Non-pigmented ciliary epithelial cell (primary cell): ENCODE measurements at regions not wholly inside any gene's neighbourhood (a gene's known extent, or its start where the extent isn't known, plus 50 kb on each side); places are given as distances from the start of the nearest gene placed in this dataset.

Source experiments
- DNase-seq: peaks from one replicate; pipeline ENCODE4 v3.0.0-alpha.2; 2010; ENCODE audit warnings: low read depth

DNA sequence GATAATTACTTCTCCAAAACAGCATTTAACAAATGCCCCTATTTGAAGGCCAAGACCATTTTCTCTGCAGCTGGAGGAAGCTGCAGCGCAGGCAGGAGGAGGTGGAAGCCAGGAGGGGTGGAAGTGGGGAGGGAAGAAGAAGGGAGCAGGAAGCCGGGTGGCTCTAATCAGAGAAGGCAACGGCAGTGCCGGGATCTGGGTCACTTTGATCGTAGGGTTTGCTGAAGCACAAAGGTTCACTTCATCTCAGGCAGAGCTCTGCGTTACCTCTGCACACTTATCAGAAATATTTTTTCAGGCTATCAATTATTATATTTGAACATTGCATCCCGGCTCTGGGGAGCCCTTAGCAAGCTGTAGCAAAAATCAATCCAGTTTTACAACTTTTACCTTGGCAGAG, 315.8 kb upstream of the POU3F3 start:
- no peak for DNase-seq

DNA sequence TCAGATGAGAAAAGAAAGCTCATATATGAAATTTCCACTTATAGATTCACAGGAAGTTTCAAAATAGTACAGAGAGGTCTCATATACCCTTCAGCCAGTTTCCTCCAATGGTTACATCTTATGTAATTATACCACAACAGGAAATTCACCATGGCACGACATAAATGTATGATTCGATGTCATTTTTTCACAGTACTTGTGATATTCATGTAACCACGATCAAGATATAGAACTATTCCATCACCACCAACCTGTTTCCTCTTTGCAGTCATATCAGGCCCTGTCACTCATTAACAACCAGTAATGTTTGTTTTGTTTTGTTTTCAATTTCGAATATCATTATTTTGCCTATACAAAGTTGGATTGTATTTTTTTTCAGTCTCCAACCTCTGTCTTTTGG, 314.3 kb upstream of the POU3F3 start:
- DNase-seq, result no peak

DNA sequence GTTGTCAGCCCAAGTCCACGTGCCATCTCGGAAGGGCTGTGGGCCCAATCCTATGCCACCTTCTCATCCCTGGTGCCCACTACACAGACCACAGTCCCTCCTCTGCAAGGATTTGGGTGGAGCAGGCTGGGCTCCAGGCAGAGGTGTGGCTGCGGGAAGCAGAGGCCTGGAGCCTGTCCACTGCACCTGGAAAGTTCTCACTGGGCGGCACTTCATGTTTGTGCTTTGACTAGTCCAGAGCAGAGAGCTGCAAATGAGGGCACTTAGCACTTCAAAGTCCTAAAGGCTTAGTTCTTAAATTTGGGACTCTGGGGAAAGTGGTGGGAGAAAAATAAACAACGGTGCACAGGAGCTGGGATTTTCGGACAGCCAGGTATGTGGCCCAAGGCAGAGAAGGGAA, 308.9 kb upstream of the POU3F3 start:
- DNase-seq, result no peak

- DNase-seq, result no peak
Measured at GRCh38 chr2:104546537-104546936, 307.4 kb upstream of the POU3F3 start.

- DNase-seq, result no peak
Measured at GRCh38 chr2:104547221-104547620, 306.7 kb upstream of the POU3F3 start.

- DNase-seq, result no peak
Measured at GRCh38 chr2:104561251-104561650, 292.7 kb upstream of the POU3F3 start.

- DNase-seq, result no peak
Measured at GRCh38 chr2:104562537-104562936, 291.4 kb upstream of the POU3F3 start.

DNA sequence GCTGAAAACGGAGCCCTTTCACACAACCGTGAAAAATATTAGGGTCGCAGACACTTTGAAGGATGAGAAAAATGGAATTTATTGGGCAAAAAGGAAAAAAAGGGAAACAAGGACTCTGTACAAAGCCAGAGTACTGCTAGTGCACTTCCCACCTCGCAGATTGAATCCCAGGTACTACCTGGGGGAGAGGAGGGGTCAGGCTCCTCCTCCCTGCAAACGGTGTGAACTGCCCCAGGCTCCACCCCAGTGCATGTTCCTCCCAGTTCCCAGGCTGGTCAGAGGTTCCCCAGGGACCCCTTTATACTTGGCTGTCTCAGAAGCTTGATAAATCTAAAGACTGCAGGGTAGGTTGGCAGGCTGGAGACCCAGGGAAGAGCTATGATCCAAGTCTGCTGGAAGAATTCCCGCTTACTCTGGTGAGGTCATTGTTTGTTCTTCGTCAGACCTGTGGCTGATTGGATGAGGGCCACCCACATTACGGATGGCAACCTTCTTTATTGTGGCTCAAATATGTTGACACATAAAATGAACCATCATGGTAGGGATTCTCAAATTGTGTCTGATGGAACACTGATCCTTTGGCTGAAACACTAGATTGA, 290.4 kb upstream of the POU3F3 start:
- no peak for DNase-seq

DNA sequence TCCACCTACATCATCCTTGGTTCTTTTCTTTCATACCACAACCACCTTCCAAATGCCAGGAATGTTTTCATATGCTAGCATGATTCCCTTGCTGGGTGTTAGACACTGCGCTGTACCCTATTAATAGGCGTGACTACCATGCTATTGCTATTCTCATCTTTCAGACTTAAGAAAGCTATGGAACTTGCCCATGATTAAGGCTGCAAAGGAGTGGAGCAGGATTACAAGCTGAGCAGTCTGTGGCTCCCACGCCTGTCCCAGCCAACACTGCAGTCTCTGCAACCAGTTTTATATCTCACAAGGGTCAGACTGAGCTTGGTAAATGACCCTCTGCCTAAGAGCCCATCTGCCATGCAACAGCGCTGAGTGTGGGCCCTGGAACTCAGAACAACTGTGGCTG, 285.7 kb upstream of the POU3F3 start:
- DNase-seq, result no peak

DNA sequence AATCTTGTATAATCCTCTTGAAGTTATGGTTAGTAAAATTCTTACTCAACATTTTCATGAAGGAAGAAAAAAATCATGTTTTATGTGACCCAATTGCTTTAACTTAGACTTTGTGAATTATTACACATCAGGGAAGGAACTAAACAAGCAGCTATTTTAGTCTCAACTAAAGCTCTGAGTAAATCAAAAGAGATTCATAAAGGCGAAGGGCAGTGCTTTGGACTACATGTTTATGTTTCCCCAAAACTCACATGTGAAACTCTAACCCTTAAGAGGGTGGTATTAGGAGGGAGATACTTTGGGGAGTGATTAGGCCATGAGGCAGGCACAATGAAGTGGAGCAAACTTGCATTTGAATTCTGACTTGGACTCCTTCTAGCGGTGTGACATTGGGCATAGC, 283.7 kb upstream of the POU3F3 start:
- no peak for DNase-seq

DNA sequence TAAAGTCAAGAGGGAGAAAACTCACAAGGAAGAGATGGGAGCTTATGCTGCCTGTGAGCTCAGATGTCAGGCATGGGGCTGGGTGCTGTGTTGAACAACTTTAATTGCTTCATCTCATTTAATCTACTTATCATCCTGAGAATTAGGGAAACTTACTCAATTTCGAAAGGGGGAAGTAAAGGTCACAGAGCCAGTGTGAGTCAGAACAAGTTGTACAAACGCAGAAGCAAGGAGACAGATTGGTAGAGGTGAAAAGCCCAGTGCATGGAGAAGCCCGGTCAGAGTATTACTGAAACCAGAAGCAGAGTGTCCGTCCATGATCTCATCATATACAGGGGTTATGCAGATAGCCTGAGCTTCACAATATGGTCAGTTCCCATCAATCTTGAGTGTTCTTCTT, 281.1 kb upstream of the POU3F3 start:
- no peak for DNase-seq

DNA sequence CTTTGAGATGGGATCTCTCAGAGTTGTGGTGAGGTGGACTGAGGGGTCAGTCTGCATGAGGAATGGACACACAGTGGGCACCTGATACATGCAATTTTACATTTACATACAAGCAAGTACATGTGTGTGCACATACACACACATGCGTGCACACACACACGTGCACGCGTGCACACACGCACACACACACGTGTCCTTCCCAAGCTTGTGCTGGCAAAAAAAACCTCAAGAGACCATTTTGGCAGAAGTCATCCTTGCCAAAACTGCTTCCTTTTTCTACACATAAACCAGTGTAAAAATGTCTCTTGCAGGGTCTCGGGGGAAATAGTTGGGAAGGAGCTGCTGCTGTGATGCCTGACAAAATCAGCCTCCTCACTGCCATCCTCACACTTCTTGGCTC, 279.5 kb upstream of the POU3F3 start:
- no peak for DNase-seq

DNA sequence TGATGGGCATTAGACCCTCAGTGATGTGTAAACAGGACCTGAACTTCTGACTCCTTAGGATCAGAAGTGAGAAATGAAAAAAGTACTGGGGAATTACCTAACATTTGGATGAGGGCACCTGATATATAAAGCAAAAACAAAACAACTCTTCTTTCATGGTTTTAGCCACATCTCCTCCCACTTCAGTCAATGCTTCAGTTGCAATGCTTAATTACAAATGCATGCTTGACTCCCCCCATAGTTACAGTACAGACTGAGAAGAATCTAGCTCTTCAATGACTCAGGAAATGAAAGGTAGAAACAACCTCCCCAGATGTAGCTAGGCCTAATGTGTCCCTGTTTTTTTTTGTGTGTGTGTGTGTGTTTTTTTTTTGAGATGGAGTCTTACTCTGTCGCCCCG, 276.8 kb upstream of the POU3F3 start:
- DNase-seq, result no peak

GRCh38 chr2:104582471-104582870, 271.4 kb upstream of the POU3F3 start:
- no peak for DNase-seq

DNA sequence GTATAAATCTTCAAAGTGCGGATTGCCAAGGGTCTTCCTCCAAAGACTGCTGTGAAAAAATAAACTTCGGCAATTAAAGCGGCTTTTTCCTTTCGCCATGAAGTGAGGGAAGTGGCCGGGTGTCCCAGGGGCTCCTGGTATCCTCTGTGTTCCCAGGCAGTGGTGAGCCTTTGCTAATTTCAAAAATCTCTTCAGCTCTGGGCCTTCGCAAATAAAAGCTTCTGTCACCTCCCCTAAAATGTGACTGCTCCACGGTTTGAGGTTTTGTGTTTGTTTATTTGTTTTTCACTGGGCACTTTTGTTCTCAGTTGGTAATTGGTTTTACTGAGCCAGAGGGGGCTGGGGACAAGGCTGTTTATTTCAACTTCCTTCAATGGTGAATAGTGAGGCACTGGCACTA, 270.1 kb upstream of the POU3F3 start:
- no peak for DNase-seq

- DNase-seq, result no peak
Measured at GRCh38 chr2:104584393-104584792, 269.5 kb upstream of the POU3F3 start.

DNA sequence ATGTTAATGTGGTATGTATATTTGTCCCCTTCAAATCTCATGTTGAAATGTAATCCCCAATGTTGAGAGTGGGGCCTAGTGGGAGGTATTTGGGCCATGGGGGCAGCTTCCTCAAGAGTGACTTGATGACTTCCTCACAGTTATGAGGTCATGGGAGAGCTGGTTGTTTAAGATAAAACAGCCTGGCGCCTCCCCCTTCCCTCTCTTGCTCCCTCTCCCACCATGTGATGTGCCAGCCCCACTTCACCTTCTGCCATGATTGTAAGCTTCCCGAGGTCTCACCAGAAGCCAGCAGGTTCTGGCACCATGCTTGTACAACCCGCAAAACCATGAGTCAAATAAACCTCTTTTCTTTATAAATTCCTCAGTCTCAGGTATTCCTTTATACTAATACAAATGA, 258.3 kb upstream of the POU3F3 start:
- DNase-seq, result no peak

GRCh38 chr2:104597942-104598341, 256.0 kb upstream of the POU3F3 start:
- DNase-seq, result no peak

DNA sequence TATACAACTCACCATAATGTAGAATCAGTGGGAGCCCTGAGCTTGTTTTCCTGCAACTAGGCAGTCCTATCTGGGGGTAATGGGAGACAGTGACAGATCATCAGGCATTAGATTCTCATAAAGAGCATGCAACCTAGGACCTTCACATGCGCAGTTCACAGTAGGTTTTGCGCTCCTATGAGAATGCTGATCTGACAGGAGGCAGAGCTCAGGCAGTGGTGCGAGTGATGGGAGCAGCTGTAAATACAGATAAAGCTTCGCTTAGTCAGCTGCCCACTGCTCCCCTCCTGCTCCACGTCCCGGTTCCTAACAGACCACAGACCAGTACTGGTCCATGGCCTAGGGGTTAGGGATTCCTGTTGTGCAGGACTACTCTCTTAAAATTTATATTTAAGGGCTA, 255.3 kb upstream of the POU3F3 start:
- DNase-seq, result no peak

DNA sequence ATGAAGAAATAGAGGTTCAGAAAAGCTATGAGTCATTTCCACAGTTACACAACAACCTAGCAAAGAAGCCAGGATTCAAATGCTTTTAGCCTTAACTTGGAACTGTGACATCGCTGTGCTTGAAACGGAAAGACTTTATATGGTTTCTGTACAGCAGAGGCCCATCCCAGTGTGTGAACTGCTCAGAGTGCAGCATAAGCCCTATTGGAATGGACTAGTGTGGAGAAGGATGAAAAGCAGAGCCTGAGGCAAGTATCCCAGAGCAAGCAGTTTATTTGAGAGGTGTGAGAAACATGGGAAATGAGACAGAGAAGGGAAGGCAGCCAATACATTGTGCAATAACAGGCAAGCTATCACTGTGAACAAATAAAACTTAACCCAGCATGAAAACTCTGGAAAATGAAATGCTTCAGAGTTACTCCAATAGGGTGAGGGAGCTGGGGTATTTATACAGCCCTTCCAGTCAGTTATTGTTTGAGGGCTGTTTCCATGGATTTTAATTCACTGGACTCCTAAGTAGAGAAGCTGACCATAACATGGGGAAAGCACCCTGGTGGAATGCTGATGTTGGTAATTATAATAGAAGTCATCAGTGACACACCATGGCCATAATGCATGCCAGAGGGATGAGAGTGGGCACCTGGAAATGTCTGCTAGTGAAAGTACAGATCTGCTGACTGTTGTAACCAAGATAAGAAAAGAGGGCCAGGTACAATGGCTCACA, 254.0 kb upstream of the POU3F3 start:
- peak; percentile 23 for DNase-seq

GRCh38 chr2:104606056-104606455, 247.9 kb upstream of the POU3F3 start:
- DNase-seq, result no peak

GRCh38 chr2:104616856-104617255, 237.1 kb upstream of the POU3F3 start:
- no peak for DNase-seq

- no peak for DNase-seq
Measured at GRCh38 chr2:104620801-104621200, 233.1 kb upstream of the POU3F3 start.

GRCh38 chr2:104635608-104636007, 218.3 kb upstream of the POU3F3 start:
- DNase-seq, result no peak
